CD4-positive, alpha-beta T cell treated with Interleukin-6 at 100 ng/mL for 8 hours (primary cell): ENCODE measurements at regions not wholly inside any gene's neighbourhood (a gene's known extent, or its start where the extent isn't known, plus 50 kb on each side); places are given as distances from the start of the nearest gene placed in this dataset.

Experiments
- DNase-seq: peaks from one replicate; pipeline ENCODE4 v3.0.0-alpha.2; 2020; ENCODE audit warnings: mixed read lengths, low spot score

- DNase-seq: no peak
Observed at GRCh38 chr7:8937204-8937603, 503.8 kb downstream of the NXPH1 start.

GRCh38 chr7:8938044-8938805, 504.8 kb downstream of the NXPH1 start:
- DNase-seq: no peak

DNA sequence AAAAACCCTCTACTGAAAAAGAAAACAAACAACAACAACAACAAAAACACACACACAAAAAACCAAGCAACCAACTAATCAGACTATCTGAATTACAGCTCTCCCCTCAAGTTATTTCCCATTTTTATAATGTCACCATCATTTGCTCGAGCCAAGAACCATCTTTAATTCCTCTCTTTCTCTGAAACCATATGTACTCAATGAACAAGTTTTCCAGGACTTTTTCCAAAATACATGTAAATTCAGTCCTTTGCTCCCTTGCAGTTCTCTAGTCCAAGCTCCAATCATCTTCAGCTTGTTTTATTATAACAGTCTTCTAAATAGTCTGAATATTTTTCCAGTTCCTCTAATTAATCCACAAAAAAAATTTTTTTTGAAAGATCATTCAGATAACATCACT, 506.0 kb downstream of the NXPH1 start:
- DNase-seq: no peak

DNA sequence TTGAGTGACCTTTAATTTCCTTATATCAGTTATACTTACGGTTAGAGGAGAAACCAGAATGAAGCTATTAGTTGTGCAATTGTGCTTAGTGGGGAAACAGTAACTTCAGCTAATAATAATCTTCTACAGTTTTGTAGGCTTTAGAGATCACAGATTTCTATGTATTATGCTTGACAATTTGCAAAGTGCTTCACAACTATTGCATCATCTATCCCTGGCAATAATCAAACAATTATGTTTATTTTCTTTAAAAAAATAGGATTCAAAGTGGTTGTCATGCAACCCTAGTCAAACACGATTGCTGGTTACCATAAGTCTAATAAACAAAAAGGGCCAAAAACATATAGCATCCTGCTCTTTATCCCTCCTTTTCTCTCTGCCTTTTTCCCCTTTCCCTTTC, 530.3 kb downstream of the NXPH1 start:
- no peak for DNase-seq

GRCh38 chr7:8965177-8965576, 531.8 kb downstream of the NXPH1 start:
- DNase-seq: no peak

GRCh38 chr7:8973601-8974000, 540.2 kb downstream of the NXPH1 start:
- no peak for DNase-seq

DNA sequence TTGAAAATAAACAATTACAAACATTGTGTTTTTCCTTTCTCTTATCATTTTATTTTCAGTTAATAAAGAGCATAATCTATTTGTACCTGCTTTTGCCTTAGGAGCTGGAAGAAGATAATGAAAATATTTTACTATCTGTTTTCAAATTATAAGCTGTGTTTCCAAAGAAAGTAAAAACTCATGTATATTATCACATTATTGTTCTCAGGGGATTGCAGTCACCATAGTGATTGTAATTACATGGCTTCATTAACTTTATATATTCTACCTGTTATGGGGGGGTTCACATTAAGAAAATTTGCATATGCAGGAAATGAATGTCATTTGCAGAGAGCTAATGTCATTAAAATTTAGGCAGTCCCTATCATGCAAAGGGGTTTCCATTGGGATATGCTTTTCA, 542.3 kb downstream of the NXPH1 start:
- no peak for DNase-seq

DNA sequence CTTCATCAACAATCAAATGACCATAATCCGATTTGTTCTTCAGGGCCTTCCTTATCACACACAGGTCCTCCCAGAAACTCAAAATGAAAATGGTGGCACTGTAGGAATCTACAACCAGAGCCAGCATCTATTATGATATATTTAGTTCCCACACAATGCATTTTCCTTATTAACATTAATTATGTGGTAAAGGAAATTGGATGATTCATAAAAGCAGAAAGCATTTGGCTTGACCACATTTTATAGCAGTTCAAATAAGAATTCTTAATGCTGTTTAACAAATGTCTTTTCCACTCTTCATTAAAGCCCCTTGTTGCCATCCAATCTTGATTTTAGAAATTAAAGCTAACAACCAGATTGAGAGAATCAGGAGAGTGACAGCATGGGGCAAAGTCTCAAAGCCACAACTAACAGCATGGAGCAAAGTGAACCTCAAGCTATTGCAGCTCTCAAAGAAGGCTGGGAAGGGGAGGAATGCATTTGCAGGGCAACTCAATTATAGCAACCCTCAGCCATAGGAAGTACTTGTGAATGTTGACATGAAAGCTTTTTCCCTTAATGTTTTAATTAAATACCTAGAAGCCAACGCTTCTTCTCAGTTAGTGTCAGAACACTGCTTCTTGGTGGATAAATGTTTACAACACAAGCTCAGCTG, 549.1 kb downstream of the NXPH1 start:
- no peak for DNase-seq

DNA sequence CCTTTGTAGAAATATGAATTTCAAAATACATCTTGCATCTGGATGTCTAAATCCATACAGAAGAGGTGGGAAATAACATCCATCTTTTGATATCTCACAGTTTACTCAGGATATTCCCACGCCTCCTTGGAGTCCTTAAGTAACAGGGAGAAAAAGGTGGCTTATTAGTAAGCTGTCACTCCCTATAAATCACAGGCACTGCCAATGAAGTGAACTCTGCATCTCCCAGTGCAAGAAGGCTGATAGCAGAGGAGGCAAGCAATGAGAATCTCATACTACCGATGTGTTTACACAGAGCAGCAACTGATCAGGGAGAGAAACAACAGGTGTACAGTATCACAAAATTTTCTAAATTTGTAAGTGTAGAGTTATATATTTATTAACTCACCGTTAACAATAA, 551.8 kb downstream of the NXPH1 start:
- DNase-seq: no peak

GRCh38 chr7:8988267-8988666, 554.9 kb downstream of the NXPH1 start:
- DNase-seq: no peak

GRCh38 chr7:8991159-8991558, 557.8 kb downstream of the NXPH1 start:
- no peak for DNase-seq

- DNase-seq: no peak
Observed at GRCh38 chr7:8998762-8999161, 565.4 kb downstream of the NXPH1 start.

DNA sequence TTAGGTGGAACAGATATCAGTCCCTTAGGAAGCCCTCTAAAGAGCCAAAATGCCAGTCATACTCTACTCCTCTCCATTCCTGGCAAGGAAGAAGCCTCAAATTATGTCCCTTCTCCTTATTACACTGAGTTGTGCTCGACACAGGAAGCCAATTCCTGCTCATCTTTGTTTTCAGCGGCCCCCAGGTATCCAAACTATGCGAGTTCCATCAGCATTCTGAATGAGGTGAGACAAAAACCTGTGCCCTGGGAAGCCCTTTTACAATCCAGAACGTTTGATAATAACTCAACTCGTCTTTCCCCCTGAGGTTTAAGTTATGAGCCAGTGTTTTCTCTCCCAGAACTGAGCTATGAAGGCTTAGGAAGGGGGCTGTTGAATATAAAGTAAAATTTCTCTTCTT, 580.5 kb downstream of the NXPH1 start:
- no peak for DNase-seq

- no peak for DNase-seq
Observed at GRCh38 chr7:9017286-9017685, 583.9 kb downstream of the NXPH1 start.

GRCh38 chr7:9022456-9022855, 589.0 kb downstream of the NXPH1 start:
- DNase-seq: no peak

- DNase-seq: no peak
Observed at GRCh38 chr7:9023675-9024294, 590.4 kb downstream of the NXPH1 start.

DNA sequence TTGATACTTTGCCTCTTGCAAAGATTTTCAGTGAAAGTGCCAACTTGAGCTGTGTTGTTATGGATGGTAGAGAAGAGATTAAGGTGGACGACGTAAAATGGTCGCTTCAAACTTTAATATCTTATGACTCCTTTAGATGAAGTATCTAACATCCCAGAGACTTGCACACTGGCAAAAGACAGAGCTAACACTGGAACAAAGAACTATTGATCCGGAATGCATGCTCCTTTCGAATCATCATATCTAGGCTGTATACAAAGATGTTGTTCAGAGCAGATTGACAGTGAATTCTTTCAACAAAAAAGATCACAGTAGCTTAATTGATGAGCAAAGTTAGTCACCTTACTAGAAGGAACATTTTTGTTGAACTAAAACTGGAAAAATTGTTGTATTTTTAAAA, 592.7 kb downstream of the NXPH1 start:
- no peak for DNase-seq

- DNase-seq: no peak
Observed at GRCh38 chr7:9028012-9028411, 594.6 kb downstream of the NXPH1 start.

GRCh38 chr7:9029681-9030530, 596.5 kb downstream of the NXPH1 start:
- no peak for DNase-seq

GRCh38 chr7:9030976-9031375, 597.6 kb downstream of the NXPH1 start:
- no peak for DNase-seq

DNA sequence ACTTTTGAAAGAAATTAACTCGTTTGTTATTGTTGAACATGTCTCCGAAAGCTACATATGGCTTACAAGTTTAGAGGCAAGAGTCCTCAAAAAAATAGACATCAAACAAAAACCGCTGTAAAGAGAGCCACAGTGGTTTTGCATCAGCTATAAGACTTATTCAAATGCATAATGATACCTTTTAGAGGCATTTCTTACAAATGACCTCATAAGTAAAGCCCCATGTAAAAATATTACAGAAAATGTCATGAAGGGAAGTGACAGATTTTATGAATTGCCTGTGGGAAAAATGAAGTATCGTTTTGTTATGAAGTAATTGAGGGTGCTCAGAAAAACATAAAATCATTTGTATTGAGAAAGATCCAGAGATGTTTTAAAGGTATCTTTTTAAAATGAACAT, 598.0 kb downstream of the NXPH1 start:
- no peak for DNase-seq

DNA sequence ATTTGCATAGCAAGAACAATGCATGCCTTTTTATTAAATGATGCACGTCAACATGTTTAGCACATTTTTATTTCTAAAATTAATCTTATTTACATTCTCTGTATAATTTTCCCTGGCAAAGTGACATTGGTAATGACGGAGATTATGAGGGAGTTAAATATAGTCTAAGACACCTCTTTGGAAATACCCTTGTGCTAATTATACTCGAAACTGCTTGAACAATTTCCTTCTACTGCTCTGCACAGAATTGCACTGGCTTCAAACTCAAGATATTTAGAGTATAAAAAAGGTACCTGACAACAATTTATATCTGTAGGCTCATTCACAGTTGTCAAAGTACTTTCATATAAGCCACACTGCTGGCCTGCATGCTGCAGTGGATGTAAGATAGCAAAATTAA, 602.7 kb downstream of the NXPH1 start:
- DNase-seq: no peak
